HG02870 (cell line): ENCODE measurements at regions not wholly inside any gene's neighbourhood (a gene's known extent, or its start where the extent isn't known, plus 50 kb on each side); places are given as distances from the start of the nearest gene placed in this dataset.
"Not testable (repeated sequence)": the region's sequence is repeated elsewhere in the genome, so short reads cannot be mapped to it uniquely, and the experiment has no call there.

Source experiments
- ATAC-seq: cut with Tn5 transposase; IDR thresholded peaks from one replicate; pipeline ENCODE4 v1.9.1; 2021; ENCODE audit warnings: mild to moderate bottlenecking, moderate library complexity; ENCODE audit not compliant: unreplicated experiment

DNA sequence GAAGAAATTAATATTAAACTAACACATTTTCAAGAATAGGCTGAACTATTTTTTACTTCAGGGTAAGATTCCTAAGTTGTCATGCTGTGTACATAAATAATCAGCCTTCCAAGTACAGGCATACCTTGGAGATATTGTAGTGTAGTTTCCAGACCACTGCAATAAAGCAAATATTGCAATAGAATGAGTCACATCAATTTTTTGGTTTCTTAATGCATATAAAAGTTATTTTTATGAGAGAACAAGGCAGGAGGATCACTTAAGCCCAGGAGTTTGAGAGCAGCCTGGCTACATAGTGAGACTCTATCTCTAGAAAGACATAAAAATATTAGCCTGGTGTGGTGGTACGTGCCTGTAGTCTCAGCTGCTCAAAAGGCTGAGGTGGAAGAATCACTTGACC is 511.5 kb downstream of the UQCRFS1 start:
- no peak for ATAC-seq

DNA sequence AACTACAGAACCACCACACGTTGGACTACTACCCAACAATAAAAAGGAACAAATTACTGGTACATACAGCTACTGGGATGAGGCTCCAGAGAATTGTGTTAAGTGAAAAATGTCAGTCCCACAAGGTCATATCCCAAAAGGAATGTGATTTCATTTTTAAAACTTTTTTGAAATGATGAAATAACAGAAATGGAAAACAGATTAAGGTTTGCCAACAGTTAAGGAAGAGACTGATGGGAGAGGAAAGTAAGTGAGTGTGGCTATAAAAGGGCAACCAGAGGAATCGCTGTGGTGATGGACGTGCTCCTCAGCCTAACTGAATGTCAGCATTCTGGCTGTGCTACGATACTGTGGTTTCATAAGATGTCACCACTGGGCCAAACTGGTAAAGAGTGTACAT is 512.8 kb downstream of the UQCRFS1 start:
- ATAC-seq, result no peak

DNA sequence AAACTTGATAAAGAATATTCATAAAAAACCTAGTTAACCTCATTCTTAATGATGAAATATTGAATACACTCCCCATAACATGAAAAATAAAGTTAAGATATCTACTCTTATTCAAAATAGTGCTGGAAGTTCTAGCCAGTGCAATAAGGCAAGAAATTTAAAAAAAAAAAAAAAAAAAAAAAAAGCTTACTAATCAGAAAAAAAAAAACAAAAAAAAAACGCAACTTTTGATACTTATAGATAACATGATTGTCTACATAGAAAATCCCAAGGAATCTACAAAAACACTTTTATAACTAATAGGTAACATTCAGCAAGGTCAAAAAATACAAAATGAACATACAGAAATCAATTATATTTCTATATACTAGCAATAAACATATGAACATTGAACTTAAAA is 515.6 kb downstream of the UQCRFS1 start:
- ATAC-seq, result no peak

DNA sequence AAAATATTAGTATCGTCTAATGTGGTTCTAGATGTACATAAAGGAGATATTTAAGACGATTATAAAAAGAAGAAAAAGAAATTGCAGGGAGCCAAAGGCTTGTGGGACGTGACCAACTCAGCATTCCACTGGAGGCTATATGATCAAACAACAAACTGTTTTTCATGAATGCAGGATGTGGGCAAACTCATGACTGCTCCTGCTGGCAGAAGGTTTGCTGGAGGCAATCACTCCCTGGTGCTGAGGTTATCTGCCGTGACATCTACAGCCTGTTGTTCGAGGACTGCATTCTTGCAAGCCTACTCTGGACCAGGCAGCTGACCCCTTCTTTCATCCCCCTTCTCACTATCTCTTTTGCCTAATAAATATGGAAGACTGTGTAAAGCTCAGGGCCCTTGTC is 518.1 kb downstream of the UQCRFS1 start:
- ATAC-seq, result no peak

DNA sequence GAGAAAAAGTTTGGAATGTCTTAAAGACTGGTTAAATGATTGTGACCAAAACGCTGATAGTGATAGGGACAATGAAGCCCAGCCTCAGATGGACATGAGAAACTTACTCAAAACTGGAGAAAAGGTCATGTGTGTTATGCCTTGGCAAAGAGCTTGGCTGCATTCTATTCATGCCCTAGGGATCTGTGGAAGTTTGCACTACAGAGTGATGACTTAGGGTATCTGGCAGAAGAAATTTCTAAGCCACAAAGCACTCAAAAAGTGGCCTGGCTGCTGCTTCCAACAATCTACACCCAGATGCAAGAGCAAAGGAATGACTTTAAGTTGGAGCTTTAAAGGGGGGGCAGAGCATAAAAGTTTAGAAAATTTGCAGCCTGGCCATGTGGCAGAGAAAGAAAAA is 521.3 kb downstream of the UQCRFS1 start:
- no peak for ATAC-seq

DNA sequence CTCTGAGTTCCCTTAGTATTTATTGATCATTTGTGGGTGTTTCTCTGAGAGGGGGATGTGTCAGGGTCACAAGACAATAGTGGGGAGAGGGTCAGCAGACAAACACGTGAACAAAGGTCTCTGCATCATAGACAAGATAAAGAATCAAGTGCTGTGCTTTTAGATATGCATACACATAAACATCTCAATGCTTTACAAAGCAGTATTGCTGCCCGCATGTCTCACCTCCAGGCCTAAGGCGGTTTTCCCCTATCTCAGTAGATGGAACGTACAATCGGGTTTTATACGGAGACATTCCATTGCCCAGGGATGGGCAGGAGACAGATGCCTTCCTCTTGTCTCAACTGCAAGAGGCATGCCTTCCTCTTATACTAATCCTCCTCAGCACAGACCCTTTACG is 523.5 kb downstream of the UQCRFS1 start:
- ATAC-seq, result not testable (repeated sequence)

DNA sequence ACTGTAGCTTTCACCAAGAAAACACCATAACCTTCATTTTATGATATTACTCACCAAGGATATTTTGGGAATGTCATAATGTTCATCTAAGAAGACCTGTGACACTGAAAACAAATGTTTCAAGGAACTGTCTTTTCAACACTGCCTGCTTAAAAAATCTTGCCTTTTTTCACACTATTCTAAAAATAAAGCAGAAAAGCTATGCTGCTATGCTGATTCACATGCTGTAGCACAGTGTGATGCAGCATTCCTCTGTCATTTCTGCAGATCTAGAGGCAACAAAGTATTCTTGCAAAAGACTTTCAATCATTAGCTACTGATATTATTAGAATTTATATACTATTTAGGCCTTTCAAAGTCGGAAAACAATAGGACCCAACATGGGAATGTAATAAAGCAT is 525.7 kb downstream of the UQCRFS1 start:
- no peak for ATAC-seq

DNA sequence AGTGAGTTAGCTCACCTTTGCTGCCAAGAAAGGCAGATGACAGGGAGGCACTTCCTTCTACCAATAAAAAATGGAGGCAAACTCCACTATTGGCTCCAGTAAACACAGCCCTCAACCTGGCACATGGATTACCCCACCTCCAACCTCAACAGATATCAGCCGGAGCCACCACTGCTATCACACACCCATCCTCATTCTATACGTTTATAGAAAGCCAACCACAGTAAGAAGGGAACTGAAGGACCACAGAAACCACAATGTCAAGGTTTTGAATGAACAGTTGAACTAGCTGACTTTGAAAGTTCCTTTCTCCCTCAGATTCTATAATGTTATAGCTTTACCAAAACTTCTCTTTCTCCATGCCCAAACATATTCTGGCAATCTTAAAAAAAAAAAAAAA is 526.2 kb downstream of the UQCRFS1 start:
- no peak for ATAC-seq

DNA sequence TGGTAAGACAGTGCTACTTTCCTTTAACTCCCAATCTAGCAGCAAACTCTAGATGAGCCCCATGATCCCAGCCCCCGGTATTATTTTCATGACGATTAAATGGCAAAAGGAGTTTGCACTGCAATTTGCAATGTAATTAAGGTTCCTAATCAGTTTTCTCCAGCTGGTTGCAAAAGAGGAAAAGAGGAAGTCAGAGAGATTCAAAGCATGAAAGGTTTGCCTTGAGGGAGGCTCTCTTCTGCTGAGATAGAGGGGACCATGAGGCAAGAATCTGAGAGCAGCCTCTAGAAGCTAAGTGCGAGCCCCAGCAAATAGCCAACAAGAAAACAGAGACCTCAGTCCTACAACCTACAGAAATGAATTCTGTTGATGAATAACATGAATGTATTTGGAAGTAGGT is 527.1 kb downstream of the UQCRFS1 start:
- ATAC-seq, result no peak

DNA sequence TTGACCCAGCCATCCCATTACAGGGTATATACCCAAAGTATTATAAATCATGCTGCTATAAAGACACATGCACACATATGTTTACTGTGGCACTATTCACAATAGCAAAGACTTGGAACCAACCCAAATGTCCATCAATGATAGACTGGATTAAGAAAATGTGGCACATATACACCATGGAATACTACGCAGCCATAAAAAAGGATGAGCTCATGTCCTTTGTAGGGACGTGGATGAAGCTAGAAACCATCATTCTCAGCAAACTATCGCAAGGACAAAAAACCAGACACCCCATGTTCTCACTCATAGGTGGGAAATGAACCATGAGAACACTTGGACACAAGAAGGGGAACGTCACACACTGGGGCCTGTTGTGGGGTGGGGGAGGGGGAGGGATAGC is 527.9 kb downstream of the UQCRFS1 start:
- not testable (repeated sequence) for ATAC-seq

DNA sequence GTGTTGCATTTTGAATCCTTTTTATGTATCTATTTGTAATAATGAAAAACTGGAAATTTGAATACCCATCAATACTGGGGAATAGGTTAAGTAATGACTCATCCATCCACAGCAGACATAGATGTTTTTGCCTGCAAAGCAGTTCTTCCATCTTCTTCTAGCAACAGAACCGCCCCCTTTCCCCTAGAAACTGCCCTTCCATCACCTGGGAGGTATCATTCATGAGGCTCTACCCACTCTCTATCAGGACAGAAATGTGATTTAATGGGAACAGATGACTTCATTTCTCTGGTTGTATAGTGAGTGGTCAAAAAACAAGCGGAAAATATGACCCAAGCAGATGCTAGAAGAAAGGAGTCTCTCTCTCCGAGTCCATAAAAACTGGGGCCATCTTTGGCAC is 532.8 kb downstream of the UQCRFS1 start:
- no peak for ATAC-seq

DNA sequence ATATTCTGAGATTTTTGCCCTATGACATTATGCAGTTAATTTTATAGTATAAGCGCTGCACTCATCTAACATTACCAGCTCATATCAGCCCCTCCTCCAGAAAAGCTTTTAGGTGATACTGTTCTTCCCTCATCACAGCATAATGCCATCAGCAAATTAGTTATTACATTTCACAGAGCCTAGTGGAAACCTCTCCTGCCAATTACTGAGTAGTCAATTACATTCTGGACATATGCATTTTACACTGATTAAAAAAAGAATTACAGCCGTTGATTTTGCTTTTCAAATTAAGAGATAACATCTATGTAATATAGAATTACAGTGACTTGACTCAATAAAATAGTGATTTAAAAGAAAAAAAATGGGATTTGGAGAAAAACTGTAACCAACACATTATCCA is 542.1 kb downstream of the UQCRFS1 start:
- no peak for ATAC-seq

DNA sequence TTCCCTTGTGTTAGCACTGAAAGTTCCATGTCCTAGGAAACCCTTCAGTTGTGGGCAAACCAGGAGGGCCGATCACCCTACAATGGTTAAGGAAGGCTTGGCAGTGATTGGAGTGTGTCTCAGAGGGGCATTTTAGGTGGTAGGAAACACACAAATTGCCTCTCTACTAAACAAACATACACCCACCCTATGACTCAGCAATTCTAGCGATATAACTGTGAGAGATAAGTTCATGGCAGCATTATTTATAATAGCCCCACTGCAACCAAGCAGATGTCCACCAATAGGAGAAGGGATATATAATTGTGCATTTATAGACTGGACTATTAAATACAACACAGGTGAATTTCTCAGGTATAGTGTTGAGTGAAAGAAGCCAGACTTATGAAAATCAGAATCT is 543.1 kb downstream of the UQCRFS1 start:
- ATAC-seq, result no peak

DNA sequence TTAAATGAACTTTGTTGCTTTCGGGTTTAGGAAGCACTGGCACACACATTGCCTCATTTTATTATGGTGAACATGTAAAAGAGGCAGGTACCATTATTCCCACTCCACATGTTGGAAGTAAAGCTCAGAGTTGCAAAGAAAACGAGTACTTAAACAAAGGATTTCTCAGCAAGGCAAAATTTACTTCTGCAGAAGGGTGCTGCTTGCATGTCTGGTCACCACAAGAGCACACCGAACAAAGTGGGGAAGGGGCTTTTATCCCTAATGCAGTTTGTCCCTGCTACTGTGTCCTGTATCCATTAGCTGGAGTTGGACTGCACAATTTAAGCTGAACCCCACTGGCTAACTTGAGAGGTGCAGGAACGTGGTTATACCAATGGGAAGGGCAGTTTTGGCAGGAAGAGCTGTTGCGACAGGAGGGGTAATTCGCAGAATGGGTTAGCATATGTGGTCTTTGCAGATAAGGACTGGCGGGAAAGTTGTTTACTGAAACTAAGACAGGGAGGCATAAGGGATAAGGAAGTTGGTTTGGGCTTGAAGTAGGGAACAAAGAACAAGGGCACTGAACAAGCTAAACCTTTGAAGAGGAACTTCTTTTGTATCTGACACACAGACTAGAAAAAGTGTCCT is 545.5 kb downstream of the UQCRFS1 start:
- ATAC-seq, result no peak

DNA sequence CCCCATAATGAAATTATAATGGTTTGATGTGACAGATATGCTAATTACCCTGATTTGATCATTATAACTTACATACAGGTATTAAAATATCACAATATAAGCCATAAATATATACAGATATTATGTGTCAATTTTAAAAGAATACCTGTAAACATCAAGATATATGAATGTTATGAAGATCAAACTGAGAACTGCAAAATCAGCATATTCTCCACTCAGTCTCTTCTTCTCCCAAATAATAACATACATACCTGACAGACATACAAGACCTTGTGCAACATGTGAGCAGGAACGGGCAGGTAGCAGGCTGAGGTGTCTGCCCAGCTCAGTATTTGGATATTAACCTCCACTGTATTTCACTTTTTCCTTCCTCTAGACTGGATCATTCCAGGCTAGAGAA is 547.2 kb downstream of the UQCRFS1 start:
- no peak for ATAC-seq

DNA sequence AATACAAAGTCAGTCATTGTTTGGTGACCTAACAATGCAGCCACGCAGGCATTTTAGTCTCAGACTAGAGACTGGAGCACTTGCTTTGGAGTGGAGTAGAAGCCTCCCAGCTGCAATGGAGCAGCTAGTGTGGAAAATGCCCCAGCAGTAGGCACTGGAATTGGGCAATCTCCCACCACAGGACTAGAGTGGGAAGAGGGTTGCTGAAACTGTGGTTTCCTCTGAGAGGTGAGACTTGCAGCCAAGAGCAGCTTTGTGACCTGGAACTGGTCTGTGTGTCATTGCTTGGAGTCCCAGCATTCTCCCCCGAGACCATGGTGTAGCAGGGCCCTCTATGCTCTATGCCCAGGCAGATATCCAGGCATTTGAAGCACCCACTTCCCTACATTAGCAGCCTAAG is 556.3 kb downstream of the UQCRFS1 start:
- ATAC-seq, result no peak

DNA sequence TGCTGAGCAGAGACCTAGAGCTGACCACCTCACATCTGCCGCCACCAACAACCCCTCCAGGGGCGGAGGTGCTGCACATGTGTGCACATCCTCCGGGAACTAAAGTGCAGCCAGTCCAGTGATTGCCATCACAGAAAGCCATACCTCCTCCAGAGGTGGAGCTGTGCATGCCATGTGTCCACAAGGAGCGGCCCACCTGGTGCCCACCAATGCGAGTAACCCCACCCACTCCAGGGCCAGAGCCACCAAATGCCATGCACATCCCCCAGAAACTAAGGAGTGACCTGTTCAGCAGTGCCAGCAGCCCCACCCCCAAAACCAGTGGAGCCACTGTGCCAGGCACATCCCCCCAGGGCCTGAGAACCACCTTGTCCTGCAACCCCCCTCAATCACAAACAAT is 557.9 kb downstream of the UQCRFS1 start:
- ATAC-seq, result no peak

DNA sequence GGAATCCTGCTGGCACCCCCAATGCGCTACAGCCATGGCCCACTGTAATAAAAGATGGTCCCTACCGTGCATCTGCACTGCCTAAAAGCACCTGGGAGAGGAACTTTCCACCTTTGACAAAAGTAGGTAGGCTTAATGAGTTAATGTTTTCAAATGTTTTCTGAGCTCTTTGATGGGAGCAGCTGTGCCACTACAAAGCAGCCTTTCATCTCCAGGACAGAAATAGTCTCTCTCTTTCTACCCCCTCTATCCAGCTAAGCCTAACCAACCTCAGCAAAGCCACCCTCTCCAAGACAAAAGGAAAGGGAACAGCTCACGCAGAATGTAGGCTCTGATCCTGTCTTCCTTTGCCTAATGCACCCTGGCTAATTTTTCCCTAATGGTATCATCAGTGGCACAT is 560.2 kb downstream of the UQCRFS1 start:
- no peak for ATAC-seq

DNA sequence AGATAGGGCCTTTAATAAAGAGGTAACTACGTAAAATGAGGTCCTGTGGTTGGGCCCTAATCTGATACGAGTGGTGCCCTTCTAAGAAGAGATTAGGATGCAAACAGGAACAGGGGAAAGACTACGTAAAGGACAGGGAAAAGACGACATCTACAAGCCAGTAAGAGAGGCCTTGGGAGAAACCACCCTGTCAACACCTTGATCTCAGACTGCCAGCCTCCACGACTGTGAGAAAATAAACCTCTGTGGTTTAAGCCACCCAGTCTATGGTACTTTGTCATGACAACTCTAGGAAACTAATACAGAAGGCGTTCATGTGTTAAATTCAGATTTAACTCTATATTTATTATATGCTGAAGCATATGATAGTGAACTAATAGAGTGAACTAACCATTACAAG is 566.3 kb downstream of the UQCRFS1 start:
- ATAC-seq, result no peak

DNA sequence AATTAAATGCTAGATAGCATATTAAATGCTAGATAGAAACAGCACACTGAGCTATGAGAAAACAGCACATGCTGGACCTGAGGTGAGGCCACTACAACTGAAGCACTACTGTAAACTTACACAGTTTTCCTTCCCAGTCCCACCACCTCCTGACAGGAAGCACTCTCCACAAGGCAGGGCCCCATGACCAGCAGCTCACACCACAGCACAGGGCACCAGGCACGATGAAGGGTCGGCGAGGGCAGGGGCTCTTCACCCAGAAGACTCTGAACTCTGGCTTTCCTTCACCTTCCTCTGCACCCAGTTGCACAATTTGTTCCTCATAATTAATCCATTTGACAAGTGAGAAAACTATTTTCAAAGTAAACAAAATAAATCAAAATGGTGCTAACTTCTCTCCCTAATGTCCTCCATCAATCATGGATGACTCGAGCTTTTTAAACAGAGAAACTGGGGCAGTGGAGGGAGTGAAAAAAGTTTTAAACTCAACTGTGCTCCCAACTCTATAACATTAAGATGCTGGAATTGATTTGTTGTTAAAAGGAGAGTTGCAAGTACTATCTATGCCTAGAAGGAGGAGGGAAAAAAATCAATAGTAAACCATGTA is 568.7 kb downstream of the UQCRFS1 start:
- no peak for ATAC-seq

DNA sequence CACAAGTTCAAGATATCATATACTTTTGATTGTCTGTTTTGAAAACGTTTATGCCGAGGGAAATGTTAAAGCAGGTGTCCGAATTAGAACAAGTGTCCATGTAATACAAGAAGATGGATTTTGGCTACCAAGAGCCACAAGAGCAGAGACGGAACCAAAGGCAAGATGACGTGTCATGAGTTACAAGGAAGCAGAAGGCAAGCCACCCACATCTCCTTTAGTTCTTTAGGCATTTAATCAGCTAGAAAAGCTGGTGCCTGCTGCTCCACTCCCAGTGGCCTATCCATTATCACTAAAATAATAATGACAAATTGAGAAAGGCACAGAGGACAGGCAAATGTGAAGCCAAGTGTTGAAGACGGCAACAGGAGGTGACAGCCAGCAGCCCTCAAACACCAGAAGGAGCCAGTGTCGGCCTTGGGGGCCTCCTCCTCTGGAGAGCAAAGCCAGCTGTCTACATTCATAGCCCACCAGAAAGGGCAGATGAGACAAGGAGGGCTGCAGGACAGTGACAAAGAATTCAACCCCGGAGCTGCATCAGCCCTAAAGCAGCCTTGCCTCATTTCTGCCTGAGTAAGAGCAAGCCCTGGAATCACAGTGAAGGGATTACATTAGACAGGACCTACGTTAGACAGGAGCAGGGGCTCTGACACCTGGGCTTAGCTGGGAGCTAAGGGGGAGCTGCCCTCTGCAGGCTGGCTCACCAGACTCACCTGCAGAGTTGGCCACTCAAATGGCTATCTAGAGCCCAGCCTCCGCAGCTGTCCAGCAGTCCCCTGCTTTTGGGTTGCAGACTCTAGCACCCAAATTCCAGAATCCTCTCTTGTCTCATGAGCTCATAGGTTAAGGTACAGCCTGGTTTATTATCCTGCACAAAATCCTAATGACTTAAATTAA is 569.9 kb downstream of the UQCRFS1 start:
- no peak for ATAC-seq

DNA sequence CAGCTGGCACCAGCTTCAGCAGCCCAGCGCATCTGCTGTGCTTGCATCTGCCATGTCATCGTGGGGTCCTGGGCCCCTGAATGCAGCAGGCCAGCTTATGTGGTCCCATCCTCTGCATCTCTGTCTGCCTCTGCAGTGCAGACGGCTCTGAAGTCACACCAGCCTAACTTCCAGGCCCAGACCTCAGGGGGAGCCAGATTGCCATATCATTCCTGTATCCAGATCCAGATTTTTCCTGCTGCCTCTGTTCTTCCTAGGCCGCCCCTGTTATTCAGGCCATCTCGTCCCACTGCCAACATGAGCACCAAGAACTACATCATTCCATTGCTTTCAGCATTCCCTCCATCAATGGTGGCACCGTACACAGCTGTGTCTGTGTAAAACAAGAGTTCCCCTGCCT is 571.6 kb downstream of the UQCRFS1 start:
- no peak for ATAC-seq
